HG03039 (cell line): ENCODE measurements at regions not wholly inside any gene's neighbourhood (a gene's known extent, or its start where the extent isn't known, plus 50 kb on each side); places are given as distances from the start of the nearest gene placed in this dataset.

ENCODE experiments used
- ATAC-seq: cut with Tn5 transposase; IDR thresholded peaks from one replicate; pipeline ENCODE4 v1.9.1; 2021; ENCODE audit warnings: mild to moderate bottlenecking, moderate library complexity; ENCODE audit not compliant: unreplicated experiment

- ATAC-seq, result no peak
Measured at GRCh38 chr11:15757048-15757698, 599.2 kb downstream of the SOX6 start.

GRCh38 chr11:15758857-15759465 lies 597.4 kb downstream of the SOX6 start:
- no peak for ATAC-seq

GRCh38 chr11:15761235-15761634 lies 595.1 kb downstream of the SOX6 start:
- no peak for ATAC-seq

GRCh38 chr11:15764326-15764725 lies 592.0 kb downstream of the SOX6 start:
- ATAC-seq, result no peak

GRCh38 chr11:15764948-15765347 lies 591.4 kb downstream of the SOX6 start:
- ATAC-seq, result no peak

GRCh38 chr11:15765530-15765929 lies 590.8 kb downstream of the SOX6 start:
- ATAC-seq, result no peak

GRCh38 chr11:15768321-15768720 lies 588.0 kb downstream of the SOX6 start:
- no peak for ATAC-seq

GRCh38 chr11:15769203-15769602 lies 587.1 kb downstream of the SOX6 start:
- no peak for ATAC-seq

GRCh38 chr11:15770798-15771414 lies 585.4 kb downstream of the SOX6 start:
- ATAC-seq, result no peak

- no peak for ATAC-seq
Measured at GRCh38 chr11:15772547-15772946, 583.8 kb downstream of the SOX6 start.

GRCh38 chr11:15772981-15773380 lies 583.4 kb downstream of the SOX6 start:
- no peak for ATAC-seq

GRCh38 chr11:15773476-15774387 lies 582.6 kb downstream of the SOX6 start:
- ATAC-seq, result no peak

GRCh38 chr11:15774388-15774939 lies 581.9 kb downstream of the SOX6 start:
- ATAC-seq, result no peak

GRCh38 chr11:15775015-15775541 lies 581.3 kb downstream of the SOX6 start:
- no peak for ATAC-seq

GRCh38 chr11:15775797-15776196 lies 580.5 kb downstream of the SOX6 start:
- no peak for ATAC-seq

- no peak for ATAC-seq
Measured at GRCh38 chr11:15776366-15776765, 580.0 kb downstream of the SOX6 start.

- ATAC-seq, result no peak
Measured at GRCh38 chr11:15779518-15779917, 576.8 kb downstream of the SOX6 start.

GRCh38 chr11:15780382-15780781 lies 576.0 kb downstream of the SOX6 start:
- ATAC-seq, result no peak

GRCh38 chr11:15780837-15781236 lies 575.5 kb downstream of the SOX6 start:
- ATAC-seq, result no peak

- ATAC-seq, result no peak
Measured at GRCh38 chr11:15783619-15784018, 572.7 kb downstream of the SOX6 start.
